ENCODE measurements at regions not wholly inside any gene's neighbourhood (a gene's known extent, or its start where the extent isn't known, plus 50 kb on each side); places are given as distances from the start of the nearest gene placed in this dataset.
"Not testable (repeated sequence)": the region's sequence is repeated elsewhere in the genome, so short reads cannot be mapped to it uniquely, and the experiment has no call there.

DNA sequence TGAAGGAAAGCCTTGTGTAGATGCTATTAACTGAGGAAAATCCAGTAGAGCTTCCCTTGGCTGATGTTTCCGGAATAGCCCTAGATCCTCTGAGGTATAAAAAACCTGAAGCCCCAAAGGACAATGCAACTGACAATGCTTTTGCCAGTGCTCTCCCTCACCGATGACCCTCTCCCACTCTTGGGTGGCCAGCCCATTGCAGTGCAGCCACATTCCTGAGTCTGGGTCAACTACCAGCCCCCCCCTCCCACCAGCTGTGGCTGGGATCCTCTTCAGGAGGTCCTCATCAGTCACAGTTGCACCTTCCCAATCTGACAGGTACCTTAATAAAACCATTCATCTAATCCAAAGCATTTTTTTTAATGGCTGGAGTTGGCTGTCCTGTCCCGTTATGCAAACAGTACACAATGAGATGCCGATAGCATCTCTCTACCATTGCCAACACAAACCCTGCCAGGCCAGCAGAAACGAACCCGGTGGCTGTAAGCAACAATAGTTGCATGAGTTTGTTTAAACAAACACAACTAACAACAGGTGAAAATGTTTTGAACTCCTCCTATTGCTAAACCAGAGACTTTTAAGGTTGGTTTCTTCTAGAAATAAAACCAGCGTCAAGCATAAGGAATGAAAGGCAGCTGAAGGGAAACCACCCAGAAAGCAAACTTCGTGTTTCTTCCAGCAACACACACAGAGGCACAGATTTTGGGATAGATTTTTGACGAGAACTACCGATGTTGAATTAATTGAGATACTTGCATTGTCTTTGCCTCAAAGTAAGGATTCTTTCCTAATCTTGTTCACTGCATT lies 128.3 kb upstream of the ARHGEF3 start:
- H3K4me3 ChIP-seq (ENCODE audit: low read depth, low read length) = no peak overlapping the region
- H3K27me3 ChIP-seq (ENCODE audit: control insufficient read depth, insufficient read depth, low read length) = no peaks in the 10 kb centered on the region
- TF ChIP-seq CTCF (IDR thresholded peaks at IDR 0.05; ENCODE audit: insufficient read depth, low read length, severe bottlenecking) = no peak
- H3K36me3 ChIP-seq (ENCODE audit: control insufficient read depth, insufficient read depth, low read length) = no peaks in the 10 kb centered on the region
- FAIRE-seq (no peak), DNase-seq (ENCODE audit: low read depth) (no peak)

GRCh38 chr3:56928379-56929068 lies 126.8 kb upstream of the ARHGEF3 start:
- TF ChIP-seq CTCF (IDR thresholded peaks at IDR 0.05; ENCODE audit: insufficient read depth, low read length, severe bottlenecking) = no peak
- Histone ChIP-seq H3K27me3 (ENCODE audit: control insufficient read depth, insufficient read depth, low read length) (no peaks in the 10 kb centered on the region), H3K4me3 (ENCODE audit: low read depth, low read length) (no peak overlapping the region), H3K36me3 (ENCODE audit: control insufficient read depth, insufficient read depth, low read length) (no peaks in the 10 kb centered on the region)
- no peak for FAIRE-seq
- DNase-seq (ENCODE audit: low read depth) = no peak

- TF ChIP-seq CTCF (IDR thresholded peaks at IDR 0.05; ENCODE audit: insufficient read depth, low read length, severe bottlenecking) = no peak
- FAIRE-seq (no peak), DNase-seq (ENCODE audit: low read depth) (no peak)
- Histone ChIP-seq H3K27me3 (ENCODE audit: control insufficient read depth, insufficient read depth, low read length) (no peaks in the 10 kb centered on the region), H3K4me3 (ENCODE audit: low read depth, low read length) (no peak overlapping the region), H3K36me3 (ENCODE audit: control insufficient read depth, insufficient read depth, low read length) (no peaks in the 10 kb centered on the region)
These were observed 126.1 kb upstream of the ARHGEF3 start for GRCh38 chr3:56927855-56928254.

GRCh38 chr3:56926947-56927282 lies 125.2 kb upstream of the ARHGEF3 start:
- Histone ChIP-seq H3K4me3 (ENCODE audit: low read depth, low read length) (no peak overlapping the region), H3K27me3 (ENCODE audit: control insufficient read depth, insufficient read depth, low read length) (no peaks in the 10 kb centered on the region), H3K36me3 (ENCODE audit: control insufficient read depth, insufficient read depth, low read length) (no peaks in the 10 kb centered on the region)
- DNase-seq (ENCODE audit: low read depth) (no peak), FAIRE-seq (no peak)
- TF ChIP-seq CTCF (IDR thresholded peaks at IDR 0.05; ENCODE audit: insufficient read depth, low read length, severe bottlenecking) = no peak

GRCh38 chr3:56926243-56926946 lies 124.6 kb upstream of the ARHGEF3 start:
- Histone ChIP-seq H3K36me3 (ENCODE audit: control insufficient read depth, insufficient read depth, low read length) (no peaks in the 10 kb centered on the region), H3K4me3 (ENCODE audit: low read depth, low read length) (no peak overlapping the region), H3K27me3 (ENCODE audit: control insufficient read depth, insufficient read depth, low read length) (no peaks in the 10 kb centered on the region)
- DNase-seq (ENCODE audit: low read depth) (peak; percentile 54), FAIRE-seq (no peak)
- TF ChIP-seq CTCF (IDR thresholded peaks at IDR 0.05; ENCODE audit: insufficient read depth, low read length, severe bottlenecking) = no peak

GRCh38 chr3:56924700-56925099 lies 123.0 kb upstream of the ARHGEF3 start:
- H3K27me3 ChIP-seq (ENCODE audit: control insufficient read depth, insufficient read depth, low read length); H3K36me3 ChIP-seq (ENCODE audit: control insufficient read depth, insufficient read depth, low read length); FAIRE-seq; H3K4me3 ChIP-seq (ENCODE audit: low read depth, low read length); DNase-seq (ENCODE audit: low read depth): not testable (repeated sequence)
